Eye (tissue), 1 donor: ENCODE measurements at regions not wholly inside any gene's neighbourhood (a gene's known extent, or its start where the extent isn't known, plus 50 kb on each side); places are given as distances from the start of the nearest gene placed in this dataset.
"Not testable (repeated sequence)": the region's sequence is repeated elsewhere in the genome, so short reads cannot be mapped to it uniquely, and the experiment has no call there.

Experiments
- DNase-seq: peaks from one replicate; pipeline ENCODE4 v3.0.0-alpha.2; 2015

- DNase-seq: not testable (repeated sequence)
Measured at GRCh38 chr3:185306286-185306685, 52.4 kb upstream of the EHHADH start.

DNA sequence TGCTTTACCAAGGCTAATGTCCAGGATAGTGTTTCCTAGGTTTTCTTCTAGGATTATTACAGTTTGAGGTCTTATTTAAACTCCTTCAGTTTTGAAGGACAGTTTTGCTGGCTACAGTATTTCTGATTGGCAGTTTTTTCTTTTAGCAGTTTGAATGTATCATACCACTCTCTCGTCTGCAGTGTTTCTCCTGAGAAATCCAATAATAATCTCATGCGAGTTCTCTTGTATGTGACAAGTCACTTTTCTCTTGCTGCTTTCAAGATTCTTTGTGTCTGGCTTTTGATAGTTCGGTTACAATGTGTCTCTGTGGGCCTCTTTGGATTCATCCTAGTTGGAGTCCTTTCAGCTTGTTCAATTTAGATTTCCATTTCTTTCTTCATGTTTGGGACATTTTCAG, 53.0 kb upstream of the EHHADH start:
- DNase-seq: no peak

DNA sequence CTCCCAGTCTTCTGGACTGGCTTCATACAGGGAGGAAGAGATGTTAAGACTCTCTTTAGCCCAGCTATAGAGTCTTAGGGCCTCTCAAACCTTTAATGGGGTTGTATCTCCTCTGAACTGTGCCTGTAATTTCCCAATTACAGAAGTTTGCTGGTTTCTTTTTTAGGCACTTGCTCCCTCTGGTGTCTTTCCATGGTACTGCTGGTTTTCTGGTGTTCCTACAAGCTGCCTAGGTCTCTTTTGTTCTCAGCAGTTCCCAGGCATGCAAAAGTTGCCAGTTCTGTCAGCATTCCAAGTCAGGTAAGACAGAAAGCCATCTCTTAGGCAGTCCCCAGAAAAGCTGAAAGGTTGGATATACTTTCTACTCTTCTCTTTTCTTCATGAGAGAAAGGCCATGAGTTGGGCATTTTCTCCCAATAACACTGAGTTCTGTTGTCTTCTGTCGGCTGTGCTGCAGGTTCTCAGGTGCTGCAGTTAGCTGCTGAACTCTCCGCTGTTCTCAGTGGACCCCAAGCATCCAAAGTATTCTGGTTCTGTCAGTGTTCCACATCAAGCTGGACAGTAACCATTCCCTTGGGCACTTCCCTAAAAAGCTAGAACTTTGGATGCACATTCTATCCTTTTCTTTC, 54.4 kb upstream of the EHHADH start:
- peak; percentile 27 for DNase-seq

- DNase-seq: no peak
Measured at GRCh38 chr3:185309302-185309701, 53.6 kb upstream of the MAP3K13 start.

GRCh38 chr3:185309795-185310194, 53.1 kb upstream of the MAP3K13 start:
- DNase-seq: no peak

- no peak for DNase-seq
Measured at GRCh38 chr3:185311991-185312390, 50.9 kb upstream of the MAP3K13 start.
